GM12864 (cell line): ENCODE measurements at regions not wholly inside any gene's neighbourhood (a gene's known extent, or its start where the extent isn't known, plus 50 kb on each side); places are given as distances from the start of the nearest gene placed in this dataset.

Experiments
- DNase-seq: peaks from one replicate; pipeline ENCODE4 v3.0.0-alpha.2; 2011; ENCODE audit warnings: low read depth
- H3K4me3 ChIP-seq: 2 replicates; pipeline ENCODE4 v1.5.1; 2011; ENCODE audit warnings: mild to moderate bottlenecking, low read depth, low read length, control low read depth
- TF ChIP-seq, protein P1 (sequence below): IDR thresholded peaks from 2 replicates; pipeline ENCODE4 v1.5.1; 2011; ENCODE audit warnings: low read depth, mild to moderate bottlenecking, moderate library complexity, low read length, control low read depth, inconsistent platforms; ENCODE audit errors: missing control alignments

DNA sequence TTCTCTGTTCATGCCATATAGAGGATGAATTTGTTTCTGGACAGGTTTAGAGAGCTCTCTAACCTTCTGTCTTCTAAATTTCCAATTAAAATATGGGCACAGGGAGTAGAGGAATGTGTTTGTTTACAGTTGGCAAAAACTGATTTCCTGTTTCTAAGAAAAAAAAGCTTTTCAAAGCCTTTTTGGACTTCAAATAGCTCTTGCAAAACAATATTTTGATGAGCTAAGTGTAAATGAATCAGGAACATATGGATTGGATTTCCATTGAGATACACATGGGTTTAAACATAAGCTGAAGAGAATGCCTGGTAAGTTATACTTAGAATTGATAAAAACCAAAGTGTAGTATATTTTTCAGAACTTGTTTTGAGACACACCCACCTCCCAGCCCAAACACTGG is 677.5 kb downstream of the NYAP2 start:
- no peak for DNase-seq
- TF ChIP-seq, protein P1, sequence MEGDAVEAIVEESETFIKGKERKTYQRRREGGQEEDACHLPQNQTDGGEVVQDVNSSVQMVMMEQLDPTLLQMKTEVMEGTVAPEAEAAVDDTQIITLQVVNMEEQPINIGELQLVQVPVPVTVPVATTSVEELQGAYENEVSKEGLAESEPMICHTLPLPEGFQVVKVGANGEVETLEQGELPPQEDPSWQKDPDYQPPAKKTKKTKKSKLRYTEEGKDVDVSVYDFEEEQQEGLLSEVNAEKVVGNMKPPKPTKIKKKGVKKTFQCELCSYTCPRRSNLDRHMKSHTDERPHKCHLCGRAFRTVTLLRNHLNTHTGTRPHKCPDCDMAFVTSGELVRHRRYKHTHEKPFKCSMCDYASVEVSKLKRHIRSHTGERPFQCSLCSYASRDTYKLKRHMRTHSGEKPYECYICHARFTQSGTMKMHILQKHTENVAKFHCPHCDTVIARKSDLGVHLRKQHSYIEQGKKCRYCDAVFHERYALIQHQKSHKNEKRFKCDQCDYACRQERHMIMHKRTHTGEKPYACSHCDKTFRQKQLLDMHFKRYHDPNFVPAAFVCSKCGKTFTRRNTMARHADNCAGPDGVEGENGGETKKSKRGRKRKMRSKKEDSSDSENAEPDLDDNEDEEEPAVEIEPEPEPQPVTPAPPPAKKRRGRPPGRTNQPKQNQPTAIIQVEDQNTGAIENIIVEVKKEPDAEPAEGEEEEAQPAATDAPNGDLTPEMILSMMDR, result no peak

DNA sequence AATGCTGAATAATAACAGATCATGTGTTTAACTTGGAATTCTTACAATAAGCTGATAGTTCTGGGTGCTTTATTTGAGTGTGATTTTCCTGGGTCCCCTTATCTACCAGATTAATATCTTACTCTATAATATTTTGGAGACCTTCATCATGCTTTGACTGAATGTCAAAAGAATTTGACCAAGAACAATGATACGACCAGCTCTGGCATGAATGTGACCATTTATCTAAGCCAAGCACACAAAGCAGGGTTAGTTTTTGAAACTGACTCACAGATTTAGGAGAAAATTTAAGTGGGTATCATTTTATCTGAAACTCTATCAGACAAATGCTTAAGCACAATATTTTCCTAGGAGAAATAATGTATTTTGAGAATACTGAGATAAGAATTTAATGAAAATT is 677.0 kb downstream of the NYAP2 start:
- TF ChIP-seq, protein P1, result no peak
- no peak for DNase-seq

More for the DNA sequence above, 677.5 kb downstream of the NYAP2 start:
- H3K4me3 ChIP-seq, result no peak overlapping the region

DNA sequence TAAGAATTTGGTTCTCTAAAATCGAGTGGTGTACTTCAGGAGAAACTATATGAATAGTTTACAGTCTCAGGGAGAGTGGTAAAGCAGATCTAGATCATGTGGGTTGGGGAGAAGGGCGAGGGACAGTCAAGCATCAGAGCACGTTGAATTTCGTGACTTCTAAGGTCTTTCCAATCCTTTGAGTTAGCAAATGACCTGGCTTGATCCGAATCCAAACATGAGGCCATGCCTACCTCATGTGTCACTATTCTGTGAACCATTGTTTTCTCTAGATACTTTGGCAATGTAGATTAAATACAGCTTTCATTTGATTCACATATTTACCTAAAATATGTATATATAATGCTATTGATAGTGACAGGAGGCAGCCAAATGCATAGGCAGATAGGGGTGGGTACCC is 674.9 kb downstream of the NYAP2 start:
- no peak overlapping the region for H3K4me3 ChIP-seq
- TF ChIP-seq, protein P1, result no peak
- no peak for DNase-seq

More for the DNA sequence above, 677.0 kb downstream of the NYAP2 start:
- no peak overlapping the region for H3K4me3 ChIP-seq

DNA sequence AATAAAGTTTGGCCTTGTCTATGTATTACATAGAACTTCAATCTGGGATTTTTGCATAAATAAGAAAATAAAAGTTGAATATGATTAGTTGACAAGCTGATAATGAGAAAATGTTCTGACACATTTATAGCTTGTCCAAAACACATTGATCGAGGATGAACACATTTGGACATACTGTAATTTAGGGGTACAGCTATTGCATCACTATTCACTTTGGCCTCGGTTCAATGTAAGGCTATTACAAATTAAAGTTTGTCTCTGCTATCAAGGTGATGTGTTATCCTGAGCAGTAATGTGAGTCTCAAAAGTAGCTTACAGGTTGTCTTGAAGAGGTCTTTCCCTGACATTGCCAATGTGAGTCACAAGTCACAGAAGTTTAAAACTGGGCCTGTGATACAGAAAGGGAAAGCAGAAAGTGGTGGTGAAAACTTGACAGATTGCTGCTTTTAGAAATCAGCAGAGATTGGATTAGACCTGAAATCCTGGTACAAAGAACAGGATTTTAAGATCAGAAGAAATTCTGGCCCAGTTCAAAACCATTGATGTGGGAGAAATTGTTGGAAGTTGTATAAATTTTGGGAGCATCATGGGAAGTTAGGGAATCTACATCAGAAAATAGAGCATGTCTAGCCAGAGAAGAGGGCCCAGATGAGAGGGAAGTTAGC is 674.1 kb downstream of the NYAP2 start:
- TF ChIP-seq, protein P1, result no peak
- no peak overlapping the region for H3K4me3 ChIP-seq
- DNase-seq, result no peak

DNA sequence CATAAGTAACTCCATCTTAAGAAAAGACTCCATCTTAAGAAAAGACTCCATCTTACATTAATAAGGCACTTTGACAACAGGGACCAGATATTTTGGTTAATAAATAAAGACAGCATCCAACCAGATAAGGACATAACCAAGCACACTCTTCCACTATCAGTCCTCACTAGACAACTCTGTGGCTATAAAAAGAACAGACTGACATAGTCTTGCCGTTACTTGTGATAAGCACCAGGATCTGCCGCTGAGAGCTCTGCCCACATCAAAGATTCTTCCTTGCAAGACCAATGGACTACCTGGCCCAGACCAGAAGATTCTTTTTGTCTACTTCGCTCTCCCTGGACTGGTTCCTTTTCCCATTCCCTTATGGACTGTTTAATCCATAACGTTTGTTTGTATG is 667.4 kb downstream of the NYAP2 start:
- DNase-seq, result no peak
- TF ChIP-seq, protein P1, result no peak
- no peak overlapping the region for H3K4me3 ChIP-seq

DNA sequence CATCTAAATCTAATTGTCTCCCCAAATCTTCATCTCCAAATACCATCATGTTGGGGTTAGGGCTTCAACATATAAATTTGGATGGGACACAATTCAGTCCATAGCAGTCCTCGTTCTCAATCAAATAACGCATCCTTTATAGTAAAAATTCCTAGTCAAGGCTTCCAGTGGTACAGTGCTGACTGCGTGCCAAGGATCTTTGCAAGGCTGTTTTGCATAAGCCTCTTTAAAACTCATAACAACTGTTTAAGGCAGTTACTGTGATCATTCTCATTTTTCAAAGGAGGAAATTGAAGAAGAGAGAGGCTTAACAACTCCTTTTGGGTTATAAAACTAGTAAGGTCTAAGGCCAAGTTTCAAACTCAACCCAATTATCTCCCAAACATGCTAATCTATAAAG is 666.9 kb downstream of the NYAP2 start:
- no peak overlapping the region for H3K4me3 ChIP-seq
- DNase-seq, result no peak
- TF ChIP-seq, protein P1, result no peak

DNA sequence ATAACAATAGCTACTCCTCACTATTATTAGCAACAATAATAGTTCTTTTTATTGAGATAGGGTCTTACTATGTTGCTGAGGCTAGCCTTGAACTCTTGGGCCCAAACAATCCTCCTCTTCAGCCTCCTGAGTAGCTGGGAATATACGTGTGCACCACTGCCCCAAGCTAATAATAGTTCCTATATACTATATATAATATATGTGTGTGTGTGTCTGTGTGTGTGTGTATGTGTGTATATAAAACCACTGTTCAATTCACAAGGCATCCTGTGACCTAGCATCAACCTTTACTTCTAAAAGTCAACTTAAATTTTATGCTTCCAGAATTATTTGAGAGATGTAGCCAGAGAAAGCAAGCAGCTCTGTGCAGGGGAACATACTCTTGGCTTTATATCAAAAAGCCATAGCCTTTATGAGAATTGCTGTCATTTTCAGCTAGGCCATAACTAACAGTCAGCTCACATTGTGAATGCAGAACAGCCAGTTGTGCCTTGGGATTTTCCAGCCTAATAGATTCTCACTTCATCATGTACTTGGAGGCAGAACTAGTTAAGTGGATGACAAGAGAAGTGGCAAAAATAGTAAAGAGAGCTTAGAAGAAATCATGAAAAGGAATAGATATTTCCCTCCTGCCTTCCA is 665.5 kb downstream of the NYAP2 start:
- no peak for DNase-seq
- TF ChIP-seq, protein P1, result no peak
- no peak overlapping the region for H3K4me3 ChIP-seq
